Heart left ventricle (tissue), 13 donors: ENCODE measurements at regions not wholly inside any gene's neighbourhood (a gene's known extent, or its start where the extent isn't known, plus 50 kb on each side); places are given as distances from the start of the nearest gene placed in this dataset.

Experiments
- POLR2A ChIP-seq, 2 donors: fragments of 450-650 bp; IDR thresholded peaks; one replicate each; pipeline ENCODE4 v1.6.1; 2017; ENCODE audit warnings: antibody characterized with exemption in 2 of 2, mild to moderate bottlenecking in 2 of 2, moderate library complexity in 2 of 2
- TF ChIP-seq, protein P1 (sequence below), 12 donors: fragments of 200-600 bp; sonication (generic) in 4 of 12; IDR thresholded peaks; one replicate each; pipeline versions ENCODE4 v1.5.0 to v1.8.0; 2018 to 2022; ENCODE audit warnings: antibody characterized with exemption in 12 of 12, mild to moderate bottlenecking in 5 of 12
- donor health status: ischemic (EF 13 %, LVEDD 7.1; RV severe dilation, severe dysfunction).
- donor health status: DM: no; HTN: yes; CAD: no.
- donor health status: DM: no; HTN: no; CAD: no.
- donor health status: ischemic (EF 25% LVEDD 6.9; RV normal size, moderate dysfunction).
- donor health status: ischemic (EF 25% LVEDD 5.7; RV mildly dilated, moderate dysfunction).
- donor health status: ischemic (EF 35%, LVEDD 5.7; RV mildly dilated, moderate dysfunction).
- donor health status: nonischemic (EF 11% LVEDD 7.7; RV severe dilation, severe dysfunction).
- donor health status: DM: yes; HTN: yes; CAD: no.
- donor health status: PGD.
- donor health status: ischemic (EF 29% LVEDD 5.4; RV normal size, mild dysfunction).
- donor health status: nonischemic (EF 23%, LVEDD 6.1; RV moderate dilation, normal function).

DNA sequence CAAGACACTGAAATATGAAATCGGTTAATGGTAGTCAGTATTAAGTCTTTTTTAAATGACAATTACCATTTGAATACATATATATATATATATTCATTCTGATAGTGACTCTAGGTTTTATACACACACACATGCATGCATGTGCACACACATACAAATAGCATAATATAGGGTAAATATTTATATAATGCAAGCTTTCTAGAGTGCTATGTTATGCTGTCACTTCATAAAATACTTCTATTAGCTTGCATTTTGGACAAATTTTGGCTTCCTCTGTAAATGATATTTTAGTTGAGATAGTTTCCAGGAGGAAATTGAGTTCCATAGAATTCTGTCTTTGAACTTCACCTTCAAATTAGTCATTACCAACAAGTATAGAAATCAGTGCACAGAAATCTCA lies 89.9 kb upstream of the EPHA3 start:
- TF ChIP-seq, protein P1, sequence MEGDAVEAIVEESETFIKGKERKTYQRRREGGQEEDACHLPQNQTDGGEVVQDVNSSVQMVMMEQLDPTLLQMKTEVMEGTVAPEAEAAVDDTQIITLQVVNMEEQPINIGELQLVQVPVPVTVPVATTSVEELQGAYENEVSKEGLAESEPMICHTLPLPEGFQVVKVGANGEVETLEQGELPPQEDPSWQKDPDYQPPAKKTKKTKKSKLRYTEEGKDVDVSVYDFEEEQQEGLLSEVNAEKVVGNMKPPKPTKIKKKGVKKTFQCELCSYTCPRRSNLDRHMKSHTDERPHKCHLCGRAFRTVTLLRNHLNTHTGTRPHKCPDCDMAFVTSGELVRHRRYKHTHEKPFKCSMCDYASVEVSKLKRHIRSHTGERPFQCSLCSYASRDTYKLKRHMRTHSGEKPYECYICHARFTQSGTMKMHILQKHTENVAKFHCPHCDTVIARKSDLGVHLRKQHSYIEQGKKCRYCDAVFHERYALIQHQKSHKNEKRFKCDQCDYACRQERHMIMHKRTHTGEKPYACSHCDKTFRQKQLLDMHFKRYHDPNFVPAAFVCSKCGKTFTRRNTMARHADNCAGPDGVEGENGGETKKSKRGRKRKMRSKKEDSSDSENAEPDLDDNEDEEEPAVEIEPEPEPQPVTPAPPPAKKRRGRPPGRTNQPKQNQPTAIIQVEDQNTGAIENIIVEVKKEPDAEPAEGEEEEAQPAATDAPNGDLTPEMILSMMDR (IDR thresholded peaks at IDR 0.05), result no peak
- no peak for TF ChIP-seq POLR2A (IDR thresholded peaks at IDR 0.05)
